ENCODE measurements at regions not wholly inside any gene's neighbourhood (a gene's known extent, or its start where the extent isn't known, plus 50 kb on each side); places are given as distances from the start of the nearest gene placed in this dataset.
"Not testable (repeated sequence)": the region's sequence is repeated elsewhere in the genome, so short reads cannot be mapped to it uniquely, and the experiment has no call there.

DNA sequence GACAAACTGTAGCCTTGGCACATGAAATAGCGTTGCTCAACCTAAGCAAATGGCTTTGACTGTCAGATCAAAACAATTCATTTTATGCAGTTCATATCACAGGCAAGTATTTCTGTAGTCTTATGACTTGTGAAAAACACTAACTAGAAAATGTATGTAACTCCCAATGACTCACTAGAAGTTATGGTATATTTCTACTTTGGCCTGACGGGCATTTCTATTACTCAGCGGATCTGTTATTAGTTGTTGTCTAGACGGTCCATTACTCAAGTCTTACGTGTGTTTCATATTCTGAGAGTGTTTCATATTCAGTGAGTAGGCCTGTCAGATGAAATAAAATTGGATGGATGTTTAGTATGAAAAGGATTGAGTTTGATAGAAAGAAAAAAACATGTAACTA is 880.9 kb downstream of the PRIM2 start:
- Histone ChIP-seq H3K4me3 (ENCODE audit: low read depth in 2 of 2, low read length in 1 of 2) (no peak overlapping the region), H3K4me2 (no peak overlapping the region), H3K9me3 (no peaks in the 10 kb centered on the region), H3K36me3 (replicated peaks in 1 of 2; ENCODE audit: control insufficient read depth in 1 of 2, insufficient read depth in 2 of 2, low read length in 1 of 2) (no peaks in the 10 kb centered on the region), H3F3A (replicated peaks; ENCODE audit: insufficient read depth) (no peaks in the 10 kb centered on the region), H3K27me3 (ENCODE audit: insufficient read depth) (no peaks in the 10 kb centered on the region), H3K27ac (ENCODE audit: low read depth in 2 of 2, low read length in 1 of 2) (peak overlapping the region in 1 of 2 experiments; percentile 59; a peak in 2 of 4 replicates), H3K4me1 (ENCODE audit: control insufficient read depth in 1 of 2, insufficient read depth in 2 of 2, low read depth in 1 of 2, low read length in 1 of 2) (no peaks in the 10 kb centered on the region), H4K20me1 (ENCODE audit: insufficient read depth) (no peaks in the 10 kb centered on the region), H3K9ac (no peak overlapping the region), H2AFZ (ENCODE audit: low read depth) (no peak overlapping the region), H3K9me2 (no peaks in the 10 kb centered on the region), H3K79me2 (ENCODE audit: insufficient read depth) (no peaks in the 10 kb centered on the region)
- WGBS (ENCODE audit: low lambda C conversion rate), result 3% methylated on average over 5 of the region's 5 CpGs
- POLR2A ChIA-PET, result no interaction called here
- CTCF ChIA-PET, result no interaction called here
- no peak for DNase-seq
- no peak for TF ChIP-seq RCOR1 (IDR thresholded peaks at IDR 0.05; ENCODE audit: low read length)
- peak; percentile 21; the same call in 1 of the 2 replicates for TF ChIP-seq JUND (IDR thresholded peaks at IDR 0.05)
- no peak for TF ChIP-seq RAD21 (IDR thresholded peaks at IDR 0.05; ENCODE audit: low read length)
- peak; percentile 21; the same call in 1 of the 2 replicates for TF ChIP-seq FOSL2 (IDR thresholded peaks at IDR 0.05; ENCODE audit: borderline replicate concordance, low read depth)
- TF ChIP-seq, protein P1, sequence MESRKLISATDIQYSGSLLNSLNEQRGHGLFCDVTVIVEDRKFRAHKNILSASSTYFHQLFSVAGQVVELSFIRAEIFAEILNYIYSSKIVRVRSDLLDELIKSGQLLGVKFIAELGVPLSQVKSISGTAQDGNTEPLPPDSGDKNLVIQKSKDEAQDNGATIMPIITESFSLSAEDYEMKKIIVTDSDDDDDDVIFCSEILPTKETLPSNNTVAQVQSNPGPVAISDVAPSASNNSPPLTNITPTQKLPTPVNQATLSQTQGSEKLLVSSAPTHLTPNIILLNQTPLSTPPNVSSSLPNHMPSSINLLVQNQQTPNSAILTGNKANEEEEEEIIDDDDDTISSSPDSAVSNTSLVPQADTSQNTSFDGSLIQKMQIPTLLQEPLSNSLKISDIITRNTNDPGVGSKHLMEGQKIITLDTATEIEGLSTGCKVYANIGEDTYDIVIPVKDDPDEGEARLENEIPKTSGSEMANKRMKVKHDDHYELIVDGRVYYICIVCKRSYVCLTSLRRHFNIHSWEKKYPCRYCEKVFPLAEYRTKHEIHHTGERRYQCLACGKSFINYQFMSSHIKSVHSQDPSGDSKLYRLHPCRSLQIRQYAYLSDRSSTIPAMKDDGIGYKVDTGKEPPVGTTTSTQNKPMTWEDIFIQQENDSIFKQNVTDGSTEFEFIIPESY (IDR thresholded peaks at IDR 0.05; ENCODE audit: borderline replicate concordance, low read depth), result no peak
- TF ChIP-seq TCF12 (IDR thresholded peaks at IDR 0.05), result peak; percentile 35
- no peak for TF ChIP-seq MEF2A (IDR thresholded peaks at IDR 0.05; ENCODE audit: borderline replicate concordance, low read depth)
- TF ChIP-seq EZH2phosphoT487 (IDR thresholded peaks at IDR 0.05; ENCODE audit: borderline replicate concordance, low read depth), result no peak
- no peak for TF ChIP-seq SIN3A (IDR thresholded peaks at IDR 0.05; ENCODE audit: borderline replicate concordance, low read depth, low read length)
- TF ChIP-seq ELF1 (IDR thresholded peaks at IDR 0.05), result no peak
- TF ChIP-seq FOXJ3 (CRISPR knock-in tag; IDR thresholded peaks at IDR 0.05), result no peak
- TF ChIP-seq, protein P2, sequence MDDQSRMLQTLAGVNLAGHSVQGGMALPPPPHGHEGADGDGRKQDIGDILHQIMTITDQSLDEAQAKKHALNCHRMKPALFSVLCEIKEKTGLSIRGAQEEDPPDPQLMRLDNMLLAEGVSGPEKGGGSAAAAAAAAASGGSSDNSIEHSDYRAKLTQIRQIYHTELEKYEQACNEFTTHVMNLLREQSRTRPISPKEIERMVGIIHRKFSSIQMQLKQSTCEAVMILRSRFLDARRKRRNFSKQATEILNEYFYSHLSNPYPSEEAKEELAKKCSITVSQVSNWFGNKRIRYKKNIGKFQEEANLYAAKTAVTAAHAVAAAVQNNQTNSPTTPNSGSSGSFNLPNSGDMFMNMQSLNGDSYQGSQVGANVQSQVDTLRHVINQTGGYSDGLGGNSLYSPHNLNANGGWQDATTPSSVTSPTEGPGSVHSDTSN (IDR thresholded peaks at IDR 0.05), result peak; percentile 74
- no peak for TF ChIP-seq TEAD4 (IDR thresholded peaks at IDR 0.05; ENCODE audit: borderline replicate concordance, insufficient read depth)

DNA sequence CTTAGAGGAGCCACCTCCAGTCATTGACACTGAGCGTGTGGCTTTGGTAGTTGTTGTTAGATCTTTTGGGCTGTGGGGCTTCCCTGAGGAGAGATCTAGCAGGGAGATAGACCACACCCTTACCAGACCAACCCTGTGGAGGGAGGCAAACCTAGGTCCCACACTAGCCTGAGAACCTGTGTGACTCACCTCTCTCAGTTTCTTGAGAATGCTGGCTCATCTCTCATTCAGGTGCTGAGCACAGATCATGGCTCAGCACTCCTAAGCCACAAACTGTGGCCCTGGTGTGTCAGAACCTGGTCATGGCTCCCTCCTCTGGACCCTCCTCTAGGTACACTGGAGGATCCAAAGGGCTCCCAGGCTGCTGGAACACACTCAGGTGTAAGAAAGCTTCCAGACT is 919.7 kb downstream of the PRIM2 start:
- POLR2A ChIA-PET; H3K9ac ChIP-seq; H4K20me1 ChIP-seq (ENCODE audit: insufficient read depth); H3K9me3 ChIP-seq; CTCF ChIA-PET; DNase-seq; H3K79me2 ChIP-seq (ENCODE audit: insufficient read depth); H3K9me2 ChIP-seq; H3F3A ChIP-seq (replicated peaks; ENCODE audit: insufficient read depth); H3K27ac ChIP-seq (ENCODE audit: low read depth in 2 of 2, low read length in 1 of 2); H2AFZ ChIP-seq (ENCODE audit: low read depth); H3K4me2 ChIP-seq; H3K4me1 ChIP-seq (ENCODE audit: control insufficient read depth in 1 of 2, insufficient read depth in 2 of 2, low read depth in 1 of 2, low read length in 1 of 2); H3K4me3 ChIP-seq (ENCODE audit: low read depth in 2 of 2, low read length in 1 of 2); H3K36me3 ChIP-seq (replicated peaks in 1 of 2; ENCODE audit: control insufficient read depth in 1 of 2, insufficient read depth in 2 of 2, low read length in 1 of 2); H3K27me3 ChIP-seq (ENCODE audit: insufficient read depth): not testable (repeated sequence)
- no CpG with 5 or more reads among the region's 1 CpG for WGBS (ENCODE audit: low lambda C conversion rate)

DNA sequence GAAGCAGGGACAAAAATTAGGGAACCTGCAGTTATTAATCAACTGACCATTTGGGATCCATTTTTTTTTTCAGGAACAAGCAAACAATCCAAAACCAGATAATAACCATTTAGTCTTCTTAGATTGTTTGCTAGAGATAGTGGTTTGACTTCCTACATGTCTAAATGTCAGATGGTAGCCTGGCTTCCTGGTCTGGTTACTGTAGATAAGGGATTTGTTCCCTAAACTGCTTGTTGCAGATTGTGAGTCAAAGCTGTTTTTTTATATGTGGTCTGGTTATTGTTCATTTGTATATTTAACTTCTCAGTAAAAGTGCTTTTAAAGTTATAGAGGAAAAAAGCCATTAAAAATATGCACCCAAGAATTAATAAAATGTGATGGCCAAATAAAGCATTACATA is 921.0 kb downstream of the PRIM2 start:
- H3K9me3 ChIP-seq; H3K9ac ChIP-seq; H3K4me1 ChIP-seq (ENCODE audit: control insufficient read depth in 1 of 2, insufficient read depth in 2 of 2, low read depth in 1 of 2, low read length in 1 of 2); H3K4me2 ChIP-seq; POLR2A ChIA-PET; H3K36me3 ChIP-seq (replicated peaks in 1 of 2; ENCODE audit: control insufficient read depth in 1 of 2, insufficient read depth in 2 of 2, low read length in 1 of 2); H3K27me3 ChIP-seq (ENCODE audit: insufficient read depth); H3K27ac ChIP-seq (ENCODE audit: low read depth in 2 of 2, low read length in 1 of 2); H3K79me2 ChIP-seq (ENCODE audit: insufficient read depth); H3K9me2 ChIP-seq; H4K20me1 ChIP-seq (ENCODE audit: insufficient read depth); DNase-seq; H3K4me3 ChIP-seq (ENCODE audit: low read depth in 2 of 2, low read length in 1 of 2); H3F3A ChIP-seq (replicated peaks; ENCODE audit: insufficient read depth); H2AFZ ChIP-seq (ENCODE audit: low read depth); CTCF ChIA-PET: not testable (repeated sequence)

DNA sequence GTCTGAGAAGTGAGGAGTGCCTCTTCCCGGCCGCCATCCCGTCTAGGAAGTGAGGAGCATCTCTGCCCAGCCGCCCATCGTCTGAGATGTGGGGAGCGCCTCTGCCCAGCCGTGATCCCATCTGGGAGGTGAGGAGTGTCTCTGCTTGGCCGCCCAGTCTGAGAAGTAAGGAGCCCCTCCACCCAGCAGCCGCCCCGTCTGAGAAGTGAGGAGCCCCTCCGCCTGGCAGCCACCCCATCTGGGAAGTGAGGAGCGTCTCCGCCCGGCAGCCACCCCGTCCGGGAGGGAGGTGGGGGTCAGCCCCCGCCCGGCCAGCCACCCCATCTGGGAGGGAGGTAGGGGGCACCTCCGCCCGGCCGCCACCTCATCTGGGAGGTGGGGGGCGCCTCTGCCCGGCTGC is 940.2 kb downstream of the PRIM2 start:
- POLR2A ChIA-PET; H3K27me3 ChIP-seq (ENCODE audit: insufficient read depth); H4K20me1 ChIP-seq (ENCODE audit: insufficient read depth); H3K4me2 ChIP-seq; H3K9me3 ChIP-seq; H3K9me2 ChIP-seq; H3K79me2 ChIP-seq (ENCODE audit: insufficient read depth); H3F3A ChIP-seq (replicated peaks; ENCODE audit: insufficient read depth); H3K36me3 ChIP-seq (replicated peaks in 1 of 2; ENCODE audit: control insufficient read depth in 1 of 2, insufficient read depth in 2 of 2, low read length in 1 of 2); H2AFZ ChIP-seq (ENCODE audit: low read depth); CTCF ChIA-PET; H3K9ac ChIP-seq; H3K27ac ChIP-seq (ENCODE audit: low read depth in 2 of 2, low read length in 1 of 2); DNase-seq; H3K4me1 ChIP-seq (ENCODE audit: control insufficient read depth in 1 of 2, insufficient read depth in 2 of 2, low read depth in 1 of 2, low read length in 1 of 2); H3K4me3 ChIP-seq (ENCODE audit: low read depth in 2 of 2, low read length in 1 of 2): not testable (repeated sequence)
- WGBS (ENCODE audit: low lambda C conversion rate), result 6% methylated on average over 7 of the region's 23 CpGs

Data from SK-N-SH (cell line).